Motor neuron (in vitro differentiated cells): ENCODE measurements at regions not wholly inside any gene's neighbourhood (a gene's known extent, or its start where the extent isn't known, plus 50 kb on each side); places are given as distances from the start of the nearest gene placed in this dataset.
"Not testable (repeated sequence)": the region's sequence is repeated elsewhere in the genome, so short reads cannot be mapped to it uniquely, and the experiment has no call there.

Source experiments
- ATAC-seq, 8 experiments: fragments of 200-7000 bp; cut with Tn5 transposase; replicated peaks in 6 of 8; 2 replicates each; pipeline ENCODE4 v1.8.0; 2021; ENCODE audit warnings: mild to moderate bottlenecking in 8 of 8, moderate library complexity in 8 of 8
- H3K27ac ChIP-seq, 2 donors: fragments of 250-450 bp; sonication (Bioruptor Pico); 2 replicates each; pipeline ENCODE4 v1.9.0; 2021; ENCODE audit warnings: antibody characterized with exemption in 2 of 2, mild to moderate bottlenecking in 2 of 2, moderate library complexity in 1 of 2
- H3K4me1 ChIP-seq, 2 donors: fragments of 250-450 bp; sonication (Bioruptor Pico); replicated peaks in 1 of 2; 2 replicates each; pipeline ENCODE4 v1.6.1; 2021; ENCODE audit warnings: antibody characterized with exemption in 2 of 2, mild to moderate bottlenecking in 2 of 2, moderate library complexity in 1 of 2
- H3K4me3 ChIP-seq, 5 donors: fragments of 250-450 bp; sonication (Bioruptor Pico); 2 replicates each; pipeline ENCODE4 v1.9.0; 2021; ENCODE audit warnings: antibody characterized with exemption in 5 of 5, mild to moderate bottlenecking in 5 of 5, moderate library complexity in 4 of 5
- WGBS, 10 experiments: fragments of 450-650 bp; shearing (Covaris generic); methylation state at CpG; one replicate each; pipeline ENCODE4 v1.0.0; 2022; 5-methylcytosine and 5-hydroxymethylcytosine counted together
- in situ Hi-C, 9 experiments: fragments of 400-800 bp; cut with MboI; loops; one replicate each; pipeline ENCODE4 v1.15.0; 2021; ENCODE audit warnings: low sequenced_read_pairs in 9 of 9, low pct_unique_long_range_greater_than_20kb in 2 of 9; ENCODE audit not compliant: unreplicated experiment in 9 of 9

DNA sequence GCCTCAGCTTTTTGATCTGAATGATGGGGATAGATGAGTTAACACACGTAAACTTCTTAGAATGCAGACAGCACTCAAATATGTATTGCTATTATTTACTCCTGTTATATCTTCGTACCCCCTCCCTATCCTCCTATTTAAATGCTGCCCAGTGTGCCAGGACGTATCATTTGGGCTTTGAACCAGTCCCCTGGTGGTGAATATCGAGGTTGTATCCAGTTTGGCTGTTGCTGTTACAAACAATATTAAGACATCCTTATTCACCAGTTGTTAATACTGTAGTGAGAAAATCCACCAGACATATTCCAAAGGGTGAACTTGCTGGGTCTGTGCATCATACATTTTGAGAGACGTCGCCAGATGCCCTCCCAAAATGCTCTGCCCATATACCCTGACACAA is 51.5 kb upstream of the FOXN3 start:
- Histone ChIP-seq H3K4me1 (no peaks in the 10 kb centered on the region), H3K4me3 (no peak overlapping the region), H3K27ac (no peak overlapping the region)
- ATAC-seq: no peak
- in situ Hi-C loops: no loop called here
- WGBS, 10 experiments: 78 to 94% (median 89%) methylated on average over 2 to 6 of the region's 6 CpGs; no CpG with 5 or more reads in 3 of the 10 experiments

DNA sequence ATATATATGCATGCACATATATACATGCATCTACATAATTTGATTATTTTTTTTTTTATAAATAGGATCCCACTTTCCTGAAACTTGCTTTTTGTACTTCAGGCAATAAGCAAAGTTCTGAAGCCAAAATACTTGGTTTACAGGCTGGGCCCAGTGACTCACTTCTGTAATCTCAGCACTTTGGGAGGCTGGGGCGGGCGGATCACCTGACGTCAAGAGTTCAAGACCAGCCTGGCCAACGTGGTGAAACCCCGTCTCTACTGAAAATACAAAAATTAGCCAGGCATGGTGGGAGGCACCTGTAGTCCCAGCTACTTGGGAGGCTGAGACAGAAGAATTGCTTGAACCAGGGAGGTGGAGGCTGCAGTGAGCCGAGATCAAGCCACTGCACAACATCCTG is 51.0 kb upstream of the FOXN3 start:
- ATAC-seq, H3K4me1 ChIP-seq, H3K4me3 ChIP-seq, H3K27ac ChIP-seq, in situ Hi-C loops: not testable (repeated sequence)
- 63 to 96% (median 92%) methylated on average over 1 to 5 of the region's 6 CpGs; no CpG with 5 or more reads in 7 of the 10 experiments for WGBS, 10 experiments

DNA sequence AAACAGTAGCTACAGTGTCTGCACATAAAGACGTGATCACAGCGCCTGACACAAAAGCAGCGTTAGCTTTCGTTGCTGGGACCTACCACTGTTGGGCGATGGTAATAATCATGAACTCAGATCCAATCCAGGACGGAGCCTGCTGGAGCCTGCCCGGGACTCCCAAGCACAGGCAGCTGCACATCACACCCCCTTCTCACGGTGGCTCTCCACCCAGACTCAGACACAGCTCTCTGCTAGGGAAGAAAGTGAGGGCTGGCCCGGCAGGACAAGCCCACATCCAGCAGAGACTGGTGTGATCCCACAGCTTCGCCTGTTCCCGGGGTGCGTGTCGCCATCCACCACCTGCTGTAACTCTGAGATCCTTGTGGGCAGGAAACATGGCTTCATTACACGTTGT is 49.9 kb upstream of the FOXN3 start:
- Histone ChIP-seq H3K27ac (no peak overlapping the region), H3K4me1 (no peaks in the 10 kb centered on the region), H3K4me3 (no peak overlapping the region)
- peak in 3 of 8 experiments; percentile 77 to 92 (median 83) for ATAC-seq
- WGBS, 10 experiments: 0 to 100% (median 57%) methylated on average over 1 to 12 of the region's 14 CpGs; no CpG with 5 or more reads in 2 of the 10 experiments
- in situ Hi-C loops: no loop called here
